Neural crest cell (in vitro differentiated cells): ENCODE measurements at regions not wholly inside any gene's neighbourhood (a gene's known extent, or its start where the extent isn't known, plus 50 kb on each side); places are given as distances from the start of the nearest gene placed in this dataset.

Experiments used
- DNase-seq: peaks from one replicate; pipeline ENCODE4 v3.0.0; 2021; ENCODE audit warnings: low read depth, mixed read lengths, low spot score
- H3K27ac Mint-ChIP-seq: one replicate; pipeline ENCODE4 v1.8.0; 2021; ENCODE audit warnings: mild to moderate bottlenecking, mixed read lengths; ENCODE audit not compliant: unreplicated experiment
- H3K27me3 Mint-ChIP-seq: 2 replicates; pipeline ENCODE4 v1.8.0; 2021; ENCODE audit warnings: low read depth, mild to moderate bottlenecking, mixed read lengths
- H3K36me3 Mint-ChIP-seq: 2 replicates; pipeline ENCODE4 v1.8.0; 2021; ENCODE audit warnings: low read depth, mild to moderate bottlenecking, mixed read lengths
- H3K4me1 Mint-ChIP-seq: 2 replicates; pipeline ENCODE4 v1.8.0; 2021; ENCODE audit warnings: mixed read lengths
- H3K4me3 Mint-ChIP-seq: one replicate; pipeline ENCODE4 v1.8.0; 2021; ENCODE audit warnings: mild to moderate bottlenecking, mixed read lengths
- H3K9me3 Mint-ChIP-seq: 2 replicates; pipeline ENCODE4 v1.8.0; 2021; ENCODE audit warnings: mixed read lengths
- TF ChIP-seq, protein P1 (sequence below): fragments of 200-600 bp; sonication (generic); conservative IDR thresholded peaks from 2 replicates; pipeline ENCODE4 v1.5.0; 2021; ENCODE audit warnings: antibody characterized with exemption, mild to moderate bottlenecking

- Mint-ChIP-seq H3K4me1 (no peaks in the 10 kb centered on the region), H3K9me3 (peaks cover 10% of the 10 kb centered on the region), H3K36me3 (peaks cover 2% of the 10 kb centered on the region), H3K27ac (peak overlapping the region; percentile 75), H3K4me3 (no peak overlapping the region), H3K27me3 (no peaks in the 10 kb centered on the region)
- TF ChIP-seq, protein P1, sequence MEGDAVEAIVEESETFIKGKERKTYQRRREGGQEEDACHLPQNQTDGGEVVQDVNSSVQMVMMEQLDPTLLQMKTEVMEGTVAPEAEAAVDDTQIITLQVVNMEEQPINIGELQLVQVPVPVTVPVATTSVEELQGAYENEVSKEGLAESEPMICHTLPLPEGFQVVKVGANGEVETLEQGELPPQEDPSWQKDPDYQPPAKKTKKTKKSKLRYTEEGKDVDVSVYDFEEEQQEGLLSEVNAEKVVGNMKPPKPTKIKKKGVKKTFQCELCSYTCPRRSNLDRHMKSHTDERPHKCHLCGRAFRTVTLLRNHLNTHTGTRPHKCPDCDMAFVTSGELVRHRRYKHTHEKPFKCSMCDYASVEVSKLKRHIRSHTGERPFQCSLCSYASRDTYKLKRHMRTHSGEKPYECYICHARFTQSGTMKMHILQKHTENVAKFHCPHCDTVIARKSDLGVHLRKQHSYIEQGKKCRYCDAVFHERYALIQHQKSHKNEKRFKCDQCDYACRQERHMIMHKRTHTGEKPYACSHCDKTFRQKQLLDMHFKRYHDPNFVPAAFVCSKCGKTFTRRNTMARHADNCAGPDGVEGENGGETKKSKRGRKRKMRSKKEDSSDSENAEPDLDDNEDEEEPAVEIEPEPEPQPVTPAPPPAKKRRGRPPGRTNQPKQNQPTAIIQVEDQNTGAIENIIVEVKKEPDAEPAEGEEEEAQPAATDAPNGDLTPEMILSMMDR, result no peak
- DNase-seq, result no peak
Observed at GRCh38 chr4:56748271-56748670, 67.2 kb upstream of the HOPX start.

DNA sequence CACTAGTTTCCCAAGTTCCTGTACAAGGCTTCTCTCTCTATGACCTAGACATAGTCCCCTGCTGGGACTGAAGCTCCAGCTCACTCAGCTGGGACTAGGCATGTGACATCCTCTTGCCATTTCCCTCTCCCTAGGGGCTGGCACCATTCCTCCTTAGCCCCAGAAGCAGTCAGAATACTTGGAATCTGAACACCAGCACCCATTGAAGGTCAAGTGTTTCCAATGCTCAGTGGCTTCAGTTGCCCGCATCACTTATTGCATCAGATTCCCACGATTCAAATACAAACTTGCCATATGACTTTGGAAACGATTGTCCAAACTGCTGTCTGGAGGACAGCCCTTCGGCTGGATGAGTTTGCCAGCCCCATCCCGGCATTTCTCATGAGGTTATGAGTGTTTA lies 65.5 kb upstream of the HOPX start:
- peaks cover 2% of the 10 kb centered on the region for H3K36me3 Mint-ChIP-seq
- no peaks in the 10 kb centered on the region for H3K27me3 Mint-ChIP-seq
- peaks cover 9% of the 10 kb centered on the region for H3K9me3 Mint-ChIP-seq
- TF ChIP-seq, protein P1, result no peak
- H3K4me1 Mint-ChIP-seq, result no peaks in the 10 kb centered on the region
- DNase-seq, result no peak
- no peak overlapping the region for H3K4me3 Mint-ChIP-seq
- H3K27ac Mint-ChIP-seq, result no peak overlapping the region

DNA sequence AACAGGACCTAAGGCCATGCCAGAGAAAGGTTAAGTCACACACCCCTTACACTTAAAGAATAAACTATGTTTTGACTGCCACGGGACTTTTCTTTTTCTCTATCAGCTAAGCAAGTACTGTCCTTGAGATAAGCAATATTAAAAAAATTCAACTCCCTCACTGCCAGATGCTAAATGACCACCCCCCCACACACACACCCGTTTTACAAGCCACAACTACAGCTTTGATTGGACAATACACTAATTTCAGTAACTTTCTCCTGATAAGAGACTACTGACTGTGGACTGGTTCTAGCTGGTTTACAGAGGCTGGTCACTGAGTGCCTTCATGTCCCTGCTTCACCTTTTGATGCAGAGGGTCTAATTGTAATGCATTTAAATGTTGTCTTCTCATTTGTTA lies 63.9 kb upstream of the HOPX start:
- TF ChIP-seq, protein P1, result no peak
- no peaks in the 10 kb centered on the region for H3K4me1 Mint-ChIP-seq

DNA sequence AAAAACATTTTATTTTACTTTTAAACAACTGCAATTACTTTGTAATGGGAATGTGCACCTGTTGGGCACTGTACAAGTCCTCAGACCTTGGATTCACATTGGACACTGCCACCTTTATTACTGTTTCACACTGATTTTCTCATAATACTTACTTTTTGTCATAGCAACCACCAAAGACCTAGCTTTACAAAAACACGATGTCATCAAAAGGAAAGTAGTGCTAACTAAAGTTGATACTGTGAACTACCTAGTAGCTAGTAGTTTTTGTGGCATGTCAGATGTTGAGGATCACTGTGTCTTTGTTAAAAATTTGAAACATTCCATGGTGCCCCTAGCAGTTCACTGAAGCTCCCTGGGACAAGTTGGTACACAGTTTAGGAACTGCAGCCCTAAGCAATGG lies 62.9 kb upstream of the HOPX start:
- no peak overlapping the region for H3K27ac Mint-ChIP-seq
- DNase-seq, result no peak
- TF ChIP-seq, protein P1, result no peak
- no peaks in the 10 kb centered on the region for H3K27me3 Mint-ChIP-seq
- no peak overlapping the region for H3K4me3 Mint-ChIP-seq
- H3K4me1 Mint-ChIP-seq, result no peaks in the 10 kb centered on the region
- no peaks in the 10 kb centered on the region for H3K36me3 Mint-ChIP-seq
- peaks cover 3% of the 10 kb centered on the region for H3K9me3 Mint-ChIP-seq

More for the DNA sequence above, 63.9 kb upstream of the HOPX start:
- no peak for DNase-seq
- no peaks in the 10 kb centered on the region for H3K36me3 Mint-ChIP-seq
- peaks cover 3% of the 10 kb centered on the region for H3K9me3 Mint-ChIP-seq
- no peak overlapping the region for H3K4me3 Mint-ChIP-seq
- no peaks in the 10 kb centered on the region for H3K27me3 Mint-ChIP-seq
- H3K27ac Mint-ChIP-seq, result no peak overlapping the region

DNA sequence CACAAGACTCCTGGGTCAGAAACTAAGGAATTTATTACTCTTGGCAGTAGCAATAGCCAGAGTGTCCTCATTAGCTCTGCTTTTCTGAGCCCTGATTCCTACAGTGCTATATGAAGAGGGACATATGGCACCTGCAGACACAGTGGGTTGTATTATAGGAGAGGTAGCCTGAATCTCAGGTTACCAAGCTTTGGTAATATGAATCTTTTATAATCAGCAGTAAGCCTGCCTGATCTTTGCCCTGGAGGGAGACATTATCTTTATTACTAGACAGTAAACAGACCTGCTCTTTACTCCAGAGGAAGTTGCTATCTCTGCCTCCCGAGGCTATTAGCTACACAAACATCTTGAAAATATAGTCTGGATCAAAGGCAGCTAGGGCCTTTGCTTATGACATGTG lies 62.5 kb upstream of the HOPX start:
- no peak for DNase-seq
- no peak overlapping the region for H3K27ac Mint-ChIP-seq
- H3K36me3 Mint-ChIP-seq, result no peaks in the 10 kb centered on the region

More for the DNA sequence above, 62.5 kb upstream of the HOPX start:
- Mint-ChIP-seq H3K27me3 (no peaks in the 10 kb centered on the region), H3K9me3 (peaks cover 3% of the 10 kb centered on the region), H3K4me1 (no peaks in the 10 kb centered on the region), H3K4me3 (no peak overlapping the region)
- TF ChIP-seq, protein P1, result no peak
